HL-60 (cell line): ENCODE measurements at regions not wholly inside any gene's neighbourhood (a gene's known extent, or its start where the extent isn't known, plus 50 kb on each side); places are given as distances from the start of the nearest gene placed in this dataset.

ENCODE experiments used
- DNase-seq, 2 experiments: peaks; one replicate each; pipeline ENCODE4 v3.0.0-alpha.2; 2010 to 2020; ENCODE audit warnings: low read depth in 1 of 2, low spot score in 1 of 2
- H3K27ac ChIP-seq: fragments of 250-450 bp; sonication (Bioruptor Pico); replicated peaks from 2 replicates; pipeline ENCODE4 v1.5.1; 2020; ENCODE audit warnings: mild to moderate bottlenecking, moderate library complexity
- H3K27me3 ChIP-seq: fragments of 250-450 bp; sonication (Bioruptor Pico); 2 replicates; pipeline ENCODE4 v1.5.1; 2021; ENCODE audit warnings: mild to moderate bottlenecking, moderate library complexity; ENCODE audit not compliant: insufficient read depth, poor library complexity, severe bottlenecking
- H3K4me3 ChIP-seq: replicated peaks from 2 replicates; pipeline ENCODE4 v1.5.1; 2011; ENCODE audit warnings: mild to moderate bottlenecking, control low read depth, low read length; ENCODE audit not compliant: insufficient read depth
- GABPA ChIP-seq: IDR thresholded peaks from 2 replicates; pipeline ENCODE4 v1.6.1; 2012; ENCODE audit warnings: low read depth
- POLR2AphosphoS5 ChIP-seq: IDR thresholded peaks from 2 replicates; pipeline ENCODE4 v1.6.1; 2012; ENCODE audit warnings: low read depth
- SPI1 ChIP-seq: IDR thresholded peaks from 2 replicates; pipeline ENCODE4 v1.6.1; 2012; ENCODE audit warnings: low read depth, mild to moderate bottlenecking, borderline replicate concordance
- TF ChIP-seq, protein P1 (sequence below): IDR thresholded peaks from one replicate; pipeline ENCODE4 v1.5.1; 2011; ENCODE audit warnings: low read length, control low read depth, inconsistent platforms; ENCODE audit not compliant: insufficient read depth
- TF ChIP-seq, protein P2 (sequence below): IDR thresholded peaks from 2 replicates; pipeline ENCODE4 v1.6.1; 2012; ENCODE audit warnings: low read depth; ENCODE audit not compliant: insufficient replicate concordance

DNA sequence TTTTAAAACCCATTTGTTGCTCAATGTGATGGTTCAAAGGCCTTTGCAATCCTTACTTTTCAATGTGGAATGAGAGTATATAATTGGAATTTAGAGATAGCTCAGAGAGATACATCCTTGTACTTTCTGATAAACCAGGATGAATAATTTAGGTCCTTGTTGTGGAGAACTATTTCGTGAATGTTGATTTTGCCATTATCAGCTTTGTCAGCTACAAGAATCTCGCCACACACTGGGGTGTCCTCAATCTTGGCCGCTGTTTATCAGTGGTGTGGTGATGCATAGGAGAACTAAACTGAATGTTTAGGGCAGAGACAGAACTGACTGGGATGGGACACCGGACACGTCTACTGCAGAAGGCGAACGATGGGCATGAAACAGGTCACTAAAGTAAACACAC is 111.2 kb upstream of the SLC35B3 start:
- TF ChIP-seq, protein P1, sequence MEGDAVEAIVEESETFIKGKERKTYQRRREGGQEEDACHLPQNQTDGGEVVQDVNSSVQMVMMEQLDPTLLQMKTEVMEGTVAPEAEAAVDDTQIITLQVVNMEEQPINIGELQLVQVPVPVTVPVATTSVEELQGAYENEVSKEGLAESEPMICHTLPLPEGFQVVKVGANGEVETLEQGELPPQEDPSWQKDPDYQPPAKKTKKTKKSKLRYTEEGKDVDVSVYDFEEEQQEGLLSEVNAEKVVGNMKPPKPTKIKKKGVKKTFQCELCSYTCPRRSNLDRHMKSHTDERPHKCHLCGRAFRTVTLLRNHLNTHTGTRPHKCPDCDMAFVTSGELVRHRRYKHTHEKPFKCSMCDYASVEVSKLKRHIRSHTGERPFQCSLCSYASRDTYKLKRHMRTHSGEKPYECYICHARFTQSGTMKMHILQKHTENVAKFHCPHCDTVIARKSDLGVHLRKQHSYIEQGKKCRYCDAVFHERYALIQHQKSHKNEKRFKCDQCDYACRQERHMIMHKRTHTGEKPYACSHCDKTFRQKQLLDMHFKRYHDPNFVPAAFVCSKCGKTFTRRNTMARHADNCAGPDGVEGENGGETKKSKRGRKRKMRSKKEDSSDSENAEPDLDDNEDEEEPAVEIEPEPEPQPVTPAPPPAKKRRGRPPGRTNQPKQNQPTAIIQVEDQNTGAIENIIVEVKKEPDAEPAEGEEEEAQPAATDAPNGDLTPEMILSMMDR = no peak
- TF ChIP-seq SPI1 (no peak), POLR2AphosphoS5 (no peak), GABPA (no peak)
- TF ChIP-seq, protein P2, sequence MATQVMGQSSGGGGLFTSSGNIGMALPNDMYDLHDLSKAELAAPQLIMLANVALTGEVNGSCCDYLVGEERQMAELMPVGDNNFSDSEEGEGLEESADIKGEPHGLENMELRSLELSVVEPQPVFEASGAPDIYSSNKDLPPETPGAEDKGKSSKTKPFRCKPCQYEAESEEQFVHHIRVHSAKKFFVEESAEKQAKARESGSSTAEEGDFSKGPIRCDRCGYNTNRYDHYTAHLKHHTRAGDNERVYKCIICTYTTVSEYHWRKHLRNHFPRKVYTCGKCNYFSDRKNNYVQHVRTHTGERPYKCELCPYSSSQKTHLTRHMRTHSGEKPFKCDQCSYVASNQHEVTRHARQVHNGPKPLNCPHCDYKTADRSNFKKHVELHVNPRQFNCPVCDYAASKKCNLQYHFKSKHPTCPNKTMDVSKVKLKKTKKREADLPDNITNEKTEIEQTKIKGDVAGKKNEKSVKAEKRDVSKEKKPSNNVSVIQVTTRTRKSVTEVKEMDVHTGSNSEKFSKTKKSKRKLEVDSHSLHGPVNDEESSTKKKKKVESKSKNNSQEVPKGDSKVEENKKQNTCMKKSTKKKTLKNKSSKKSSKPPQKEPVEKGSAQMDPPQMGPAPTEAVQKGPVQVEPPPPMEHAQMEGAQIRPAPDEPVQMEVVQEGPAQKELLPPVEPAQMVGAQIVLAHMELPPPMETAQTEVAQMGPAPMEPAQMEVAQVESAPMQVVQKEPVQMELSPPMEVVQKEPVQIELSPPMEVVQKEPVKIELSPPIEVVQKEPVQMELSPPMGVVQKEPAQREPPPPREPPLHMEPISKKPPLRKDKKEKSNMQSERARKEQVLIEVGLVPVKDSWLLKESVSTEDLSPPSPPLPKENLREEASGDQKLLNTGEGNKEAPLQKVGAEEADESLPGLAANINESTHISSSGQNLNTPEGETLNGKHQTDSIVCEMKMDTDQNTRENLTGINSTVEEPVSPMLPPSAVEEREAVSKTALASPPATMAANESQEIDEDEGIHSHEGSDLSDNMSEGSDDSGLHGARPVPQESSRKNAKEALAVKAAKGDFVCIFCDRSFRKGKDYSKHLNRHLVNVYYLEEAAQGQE = no peak
- Histone ChIP-seq H3K27ac (no peak overlapping the region), H3K27me3 (no peaks in the 10 kb centered on the region), H3K4me3 (no peak overlapping the region)
- no peak for DNase-seq

DNA sequence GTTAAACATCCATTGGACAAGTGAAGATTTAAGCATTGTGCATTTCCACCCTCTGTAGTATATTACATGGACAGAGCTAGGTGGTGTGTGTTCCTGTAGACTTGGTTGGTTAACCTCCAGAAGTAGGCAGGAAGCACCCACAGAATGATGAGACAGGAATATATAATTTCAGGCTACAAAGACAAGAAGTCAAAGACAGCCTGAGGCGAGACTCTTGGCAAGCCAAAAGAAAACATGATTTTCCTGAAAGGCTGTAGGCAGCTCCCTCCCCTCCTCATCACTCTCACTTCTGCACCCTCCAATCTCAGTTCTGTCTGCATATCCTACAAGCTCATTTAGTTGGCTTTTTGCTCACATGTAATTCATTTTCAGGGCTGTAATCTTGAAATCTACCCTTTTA is 110.0 kb upstream of the SLC35B3 start:
- Histone ChIP-seq H3K27me3 (no peaks in the 10 kb centered on the region), H3K4me3 (no peak overlapping the region), H3K27ac (no peak overlapping the region)
- DNase-seq = no peak
- TF ChIP-seq POLR2AphosphoS5 (no peak), SPI1 (no peak), GABPA (no peak)
- TF ChIP-seq, protein P2 = no peak
- TF ChIP-seq, protein P1 = no peak

DNA sequence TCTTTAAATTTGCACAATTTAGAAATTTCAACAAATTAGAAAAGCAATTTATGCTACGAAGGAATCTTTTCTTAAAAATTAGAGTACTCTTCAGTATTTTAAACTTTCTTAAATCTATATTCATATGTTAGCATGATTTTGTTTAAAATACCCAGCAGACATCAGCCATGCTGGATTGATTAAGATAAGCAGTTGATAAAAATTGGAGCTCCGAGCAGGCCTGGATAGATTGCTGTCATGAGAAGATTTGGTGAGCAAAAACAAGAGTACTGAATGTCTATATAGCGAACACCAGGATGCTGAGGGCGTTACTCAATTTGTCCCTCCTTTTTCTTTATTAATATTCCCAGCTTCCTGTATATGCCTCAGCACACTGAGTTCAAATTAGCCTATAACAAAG is 108.4 kb upstream of the SLC35B3 start:
- H3K27me3 ChIP-seq = no peaks in the 10 kb centered on the region
- H3K4me3 ChIP-seq = no peak overlapping the region
- no peak for DNase-seq
- no peak overlapping the region for H3K27ac ChIP-seq
- no peak for TF ChIP-seq SPI1

DNA sequence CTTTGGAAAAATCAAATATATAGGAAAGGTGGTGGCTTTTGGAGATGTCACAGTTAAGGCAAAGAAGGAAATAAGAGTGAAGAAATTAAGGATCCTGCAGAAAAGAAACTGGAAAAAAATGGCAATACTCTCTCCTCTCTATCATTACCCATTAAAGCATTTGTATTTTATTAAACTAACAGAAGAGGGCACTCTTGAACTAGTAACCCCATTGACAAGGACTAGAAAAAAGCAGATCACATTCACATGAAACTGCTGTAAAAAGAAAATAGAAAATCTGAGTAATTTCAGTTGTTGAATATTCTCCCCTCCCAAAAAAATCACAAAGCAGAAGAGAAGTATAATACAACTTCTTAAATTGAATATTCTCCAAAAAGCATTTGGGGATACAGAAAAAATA is 104.1 kb upstream of the SLC35B3 start:
- Histone ChIP-seq H3K27me3 (no peaks in the 10 kb centered on the region), H3K27ac (no peak overlapping the region), H3K4me3 (no peak overlapping the region)
- TF ChIP-seq, protein P2 = no peak
- TF ChIP-seq, protein P1 = no peak
- no peak for DNase-seq
